Muscle of back (tissue), 3 donors: ENCODE measurements at regions not wholly inside any gene's neighbourhood (a gene's known extent, or its start where the extent isn't known, plus 50 kb on each side); places are given as distances from the start of the nearest gene placed in this dataset.
A peak's percentile ranks its signal among the peaks of the same experiment; 100 is the strongest.

ENCODE experiments used
- DNase-seq, 3 donors: peaks; one replicate each; pipeline versions ENCODE4 v3.0.0 to v3.0.0-alpha.2; 2013

DNA sequence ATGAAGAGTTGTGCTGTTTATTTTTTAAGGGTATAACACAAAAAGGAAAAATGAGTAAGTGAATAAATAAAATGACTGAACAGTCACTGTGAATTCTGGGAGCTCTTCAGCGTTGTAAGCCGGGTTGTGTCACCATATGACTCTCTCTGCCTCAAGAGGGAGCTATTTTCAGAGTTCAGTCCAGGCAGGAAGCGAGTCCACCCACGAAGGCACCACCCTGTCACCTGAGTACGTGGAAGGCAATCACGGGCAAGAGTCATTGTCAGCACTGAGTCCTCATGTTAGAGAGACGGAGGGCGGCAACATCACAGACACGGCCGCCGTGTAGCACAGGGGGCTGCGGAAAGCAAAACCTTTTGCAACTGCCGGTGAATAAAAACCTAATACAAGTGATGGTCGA lies 227.6 kb downstream of the UTP18 start:
- DNase-seq = no peak

DNA sequence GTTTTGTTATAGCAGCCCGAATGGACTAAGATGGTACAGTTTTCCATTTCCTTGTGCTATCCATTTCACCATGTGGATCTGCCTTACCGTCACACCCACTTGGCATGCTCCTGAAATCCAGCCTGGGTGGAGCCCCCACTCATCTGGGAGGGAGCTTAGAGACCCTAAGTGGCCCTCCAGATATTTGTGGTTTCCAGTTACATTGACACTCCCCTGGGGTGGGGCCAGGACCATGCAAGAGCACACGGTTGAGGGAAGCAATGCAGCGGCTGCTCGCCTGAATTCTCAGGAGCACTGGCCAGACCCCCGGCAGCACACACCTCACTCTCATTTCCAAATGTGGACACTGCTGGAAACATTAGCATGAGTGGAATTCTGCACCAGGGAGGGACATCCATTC lies 231.1 kb downstream of the UTP18 start:
- DNase-seq = no peak

DNA sequence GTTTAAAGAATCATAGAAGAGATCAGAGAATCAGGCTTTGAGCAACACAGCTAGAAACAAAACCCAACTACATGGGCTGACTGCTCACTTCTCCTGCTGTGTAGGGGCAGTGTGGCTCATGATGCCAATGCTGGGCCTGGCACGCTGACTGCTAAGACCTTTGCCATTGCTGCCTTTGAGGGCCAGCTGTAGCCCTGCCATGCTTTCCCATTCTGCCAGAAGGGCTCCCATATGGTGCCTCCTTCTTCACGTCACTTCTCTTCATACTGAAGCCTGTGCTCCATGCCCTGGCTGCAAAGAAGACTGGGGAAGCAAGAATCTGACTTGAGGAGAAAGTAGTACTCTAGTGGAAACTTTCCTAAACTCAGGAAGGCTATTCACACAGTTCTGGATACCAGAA lies 232.9 kb downstream of the UTP18 start:
- DNase-seq = no peak

DNA sequence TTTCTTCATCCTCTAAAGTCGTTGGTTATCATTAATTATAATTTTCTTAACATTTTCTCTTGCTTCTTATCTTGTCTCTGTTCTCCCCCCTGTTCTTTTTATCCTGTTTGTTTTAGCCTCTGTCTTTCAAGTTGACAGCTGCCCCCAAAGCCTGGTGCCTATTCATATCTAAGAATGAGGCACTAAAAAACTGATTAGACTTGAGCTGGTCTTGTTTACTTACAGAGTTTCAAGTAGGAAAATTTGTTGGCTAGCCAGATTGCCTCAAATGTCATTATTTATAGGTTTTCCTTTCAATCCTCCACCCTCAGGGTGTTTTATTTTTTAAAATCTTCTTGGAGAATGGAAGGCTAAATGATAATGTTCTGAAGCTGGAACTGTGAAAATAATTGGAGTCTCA lies 236.0 kb downstream of the UTP18 start:
- DNase-seq = no peak

DNA sequence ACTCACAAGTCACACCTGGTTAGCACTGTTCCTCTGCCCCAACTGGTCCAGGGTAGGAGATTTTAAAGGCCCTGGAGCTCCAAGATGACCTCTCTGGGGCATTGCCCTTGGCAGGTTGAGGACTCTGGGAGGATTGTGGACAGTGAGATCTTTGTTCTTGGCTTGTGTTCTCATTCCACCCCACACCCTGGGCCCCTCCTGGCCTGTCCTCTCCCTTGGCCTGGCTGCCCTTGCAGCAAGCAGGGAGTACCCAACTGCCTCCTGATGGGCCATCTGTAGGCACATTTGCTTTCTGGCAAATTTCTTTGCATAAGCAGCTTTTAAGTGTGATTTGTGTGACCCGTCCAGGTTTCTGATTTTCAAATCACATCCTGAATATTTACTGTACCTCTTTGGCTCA lies 239.6 kb downstream of the UTP18 start:
- peak in 1 of 3 donors; percentile 28 for DNase-seq

DNA sequence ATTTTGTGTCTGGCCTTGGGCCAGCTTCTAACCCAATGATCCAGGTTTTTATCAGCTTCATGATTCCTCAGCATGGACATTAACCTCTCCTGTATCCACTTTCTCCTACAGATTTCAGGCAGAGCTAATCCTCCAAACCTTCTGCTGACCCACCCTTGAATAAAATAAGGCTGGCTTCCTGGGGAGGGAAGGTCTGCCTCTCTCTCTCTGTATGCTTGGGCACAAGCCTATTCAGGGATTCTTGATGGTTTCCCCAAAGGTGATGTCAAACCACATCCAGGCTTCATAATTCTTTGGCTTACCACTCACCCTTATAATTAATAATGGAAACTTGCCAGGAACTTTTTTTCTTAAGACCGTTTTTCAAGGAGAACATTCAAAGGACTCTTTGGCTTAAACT lies 240.1 kb downstream of the UTP18 start:
- peak in 1 of 3 donors; percentile 26 for DNase-seq

DNA sequence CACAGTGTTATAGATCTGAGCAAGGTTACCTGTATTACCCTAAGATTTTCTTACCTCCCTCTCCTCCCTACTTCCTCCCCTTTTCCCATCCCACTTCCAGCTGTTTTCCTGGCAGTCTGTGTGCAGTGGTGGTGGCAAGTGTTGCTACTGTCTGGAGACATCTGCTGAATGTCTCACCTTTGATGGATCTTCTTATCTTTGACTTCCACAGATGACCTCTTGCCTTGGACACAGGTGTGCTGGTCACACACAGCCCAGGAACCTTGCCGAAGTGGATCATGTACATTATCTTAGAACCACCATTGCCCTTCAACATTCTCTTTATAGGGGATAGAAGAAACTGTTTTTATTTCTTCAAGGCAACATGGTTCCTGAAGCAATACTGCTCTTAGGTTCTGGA lies 245.1 kb downstream of the UTP18 start:
- DNase-seq = no peak

DNA sequence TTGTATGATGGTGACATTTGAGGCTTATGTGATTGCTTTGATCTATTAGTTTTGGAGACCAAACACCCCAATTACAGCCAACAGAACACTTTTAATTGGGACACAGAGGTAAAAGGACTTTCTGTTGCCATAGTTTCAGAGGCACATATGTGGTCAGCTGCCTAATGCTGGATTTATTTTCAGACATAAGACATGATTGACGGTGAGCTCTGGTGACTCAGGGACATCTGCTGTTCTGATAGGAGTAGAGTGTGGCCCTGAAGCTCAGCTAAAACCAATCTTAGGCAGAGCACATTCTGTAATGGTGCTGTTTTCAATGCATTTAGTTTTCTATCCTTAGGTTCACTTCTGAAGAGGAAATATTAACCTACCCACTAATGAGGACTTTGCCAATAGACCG lies 247.1 kb downstream of the UTP18 start:
- peak in 1 of 3 donors; percentile 25 for DNase-seq

DNA sequence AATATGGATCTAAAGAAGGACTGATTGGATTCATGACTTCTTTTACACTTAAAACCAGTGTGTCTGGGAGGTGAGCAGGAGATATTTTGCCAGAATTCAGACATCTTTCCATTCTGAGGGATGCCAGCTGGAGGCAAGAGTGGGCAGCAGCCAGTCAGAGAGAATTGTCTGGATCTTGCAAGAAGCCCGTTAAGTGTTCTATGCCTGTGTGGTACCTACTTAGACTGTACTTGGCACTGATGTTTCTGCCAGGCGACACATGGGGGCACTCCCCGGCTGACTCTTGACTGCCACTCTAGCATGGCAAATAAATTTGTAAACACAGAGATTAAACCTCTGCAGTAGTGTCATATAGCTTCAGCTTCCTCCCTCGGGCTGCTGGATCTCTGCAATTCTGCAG lies 247.7 kb downstream of the UTP18 start:
- peak in 1 of 3 donors; percentile 10 for DNase-seq

DNA sequence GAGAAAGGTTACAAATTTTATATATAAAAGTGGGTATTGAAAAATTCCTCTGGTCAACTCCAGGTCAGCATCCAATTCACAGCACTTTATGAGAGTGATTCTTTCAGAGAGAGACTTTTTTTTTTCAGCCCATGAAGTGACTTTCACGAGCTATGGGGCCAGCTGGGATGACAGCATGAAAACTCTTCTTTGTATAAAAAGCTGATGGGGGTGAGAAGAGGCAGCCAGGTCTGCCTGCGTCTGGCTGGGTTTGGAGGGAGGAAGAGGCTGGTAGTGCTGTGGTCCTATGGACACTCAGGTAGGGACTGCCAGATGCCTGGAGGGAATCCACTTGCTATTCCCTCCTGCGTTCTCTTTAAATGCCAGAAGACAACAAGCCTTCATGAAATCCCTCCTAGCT lies 250.6 kb downstream of the UTP18 start:
- DNase-seq = no peak

DNA sequence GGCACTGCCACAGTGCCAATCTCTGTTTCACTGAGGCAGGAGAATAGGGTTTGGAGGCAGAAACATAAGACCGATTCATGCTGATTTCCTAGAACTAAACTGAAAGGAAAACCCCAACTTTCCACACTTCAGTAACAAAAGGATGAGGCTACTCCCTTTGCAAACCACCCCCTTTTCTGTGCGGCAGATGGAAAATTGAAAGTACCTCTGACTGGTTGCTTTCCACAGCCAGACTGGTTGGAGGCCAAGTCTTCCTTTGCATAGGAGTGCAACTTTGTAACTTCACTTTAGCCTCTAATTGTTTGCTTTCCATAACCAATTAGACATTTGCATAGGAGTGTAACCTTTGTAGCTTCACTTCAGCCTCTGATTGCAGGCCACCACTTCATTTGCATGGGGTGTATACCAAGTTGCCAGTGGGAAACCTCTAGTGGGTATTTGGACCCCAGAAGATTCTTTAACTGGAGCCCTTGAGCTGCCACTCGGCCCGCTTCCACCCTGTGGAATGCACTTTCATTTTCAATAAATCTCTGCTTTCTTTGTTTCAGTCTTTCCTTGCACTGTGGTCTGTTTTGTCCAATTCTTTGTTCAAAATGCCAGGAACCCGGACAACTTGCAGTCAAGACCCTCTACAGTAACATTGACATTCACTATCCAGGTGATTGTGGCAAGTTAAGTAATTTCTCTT lies 252.0 kb downstream of the UTP18 start:
- DNase-seq = no peak

DNA sequence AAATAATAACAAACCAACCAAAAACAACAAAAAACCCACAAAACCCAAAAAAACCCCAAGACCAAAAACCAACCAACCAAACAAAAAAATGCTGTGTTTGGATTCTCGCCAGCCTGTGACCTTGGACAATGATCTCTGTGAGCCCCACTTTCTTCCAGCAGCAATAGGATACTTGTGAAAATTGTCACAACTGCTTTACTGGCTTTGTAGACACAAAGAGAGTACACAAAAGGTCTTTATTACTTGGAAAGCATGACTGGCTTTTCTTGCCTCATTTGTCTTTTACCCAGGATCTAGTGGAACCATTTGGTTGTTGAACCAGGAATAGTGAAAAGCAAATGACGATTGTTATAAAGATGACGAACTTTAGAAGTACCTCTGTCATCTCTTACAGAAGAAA lies 256.6 kb downstream of the UTP18 start:
- no peak for DNase-seq

DNA sequence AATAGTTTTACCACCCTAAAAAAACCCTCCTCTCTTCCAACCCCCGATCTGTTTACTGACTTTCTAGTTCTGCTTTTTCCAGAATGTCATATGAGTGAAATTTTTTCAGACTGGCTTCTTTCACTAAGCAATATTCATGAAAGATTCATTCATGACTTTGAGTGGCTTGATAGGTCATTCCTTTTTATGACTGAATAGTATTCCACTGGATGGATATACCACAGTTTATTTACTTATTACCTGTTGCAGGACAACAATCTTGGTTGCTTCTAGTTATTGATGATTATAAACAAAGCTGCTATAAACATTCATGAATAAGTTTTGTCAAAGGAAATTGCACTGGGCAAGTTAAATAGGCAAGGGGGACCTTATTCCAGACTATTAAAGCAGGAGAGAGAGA lies 264.2 kb downstream of the UTP18 start:
- no peak for DNase-seq

DNA sequence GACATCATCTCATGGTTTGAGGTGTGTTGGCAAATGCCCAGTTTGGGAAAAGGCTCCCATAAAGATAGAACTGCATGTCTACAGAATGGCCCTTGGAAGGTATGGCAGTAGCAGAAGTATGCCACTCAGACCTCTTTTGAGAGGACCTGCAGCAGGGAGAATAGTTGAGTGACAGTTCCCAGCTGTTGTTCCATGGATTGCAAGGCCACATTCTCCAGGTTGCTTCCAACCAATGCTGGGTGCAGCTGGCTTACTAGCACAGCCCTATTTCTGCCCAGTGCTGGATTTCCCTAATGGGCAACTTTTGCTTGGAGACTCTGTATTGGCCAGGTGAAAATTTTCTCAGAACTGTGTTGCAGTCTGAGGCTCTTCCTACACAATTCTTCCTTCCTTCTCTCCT lies 266.2 kb downstream of the UTP18 start:
- peak in 1 of 3 donors; percentile 22 for DNase-seq

DNA sequence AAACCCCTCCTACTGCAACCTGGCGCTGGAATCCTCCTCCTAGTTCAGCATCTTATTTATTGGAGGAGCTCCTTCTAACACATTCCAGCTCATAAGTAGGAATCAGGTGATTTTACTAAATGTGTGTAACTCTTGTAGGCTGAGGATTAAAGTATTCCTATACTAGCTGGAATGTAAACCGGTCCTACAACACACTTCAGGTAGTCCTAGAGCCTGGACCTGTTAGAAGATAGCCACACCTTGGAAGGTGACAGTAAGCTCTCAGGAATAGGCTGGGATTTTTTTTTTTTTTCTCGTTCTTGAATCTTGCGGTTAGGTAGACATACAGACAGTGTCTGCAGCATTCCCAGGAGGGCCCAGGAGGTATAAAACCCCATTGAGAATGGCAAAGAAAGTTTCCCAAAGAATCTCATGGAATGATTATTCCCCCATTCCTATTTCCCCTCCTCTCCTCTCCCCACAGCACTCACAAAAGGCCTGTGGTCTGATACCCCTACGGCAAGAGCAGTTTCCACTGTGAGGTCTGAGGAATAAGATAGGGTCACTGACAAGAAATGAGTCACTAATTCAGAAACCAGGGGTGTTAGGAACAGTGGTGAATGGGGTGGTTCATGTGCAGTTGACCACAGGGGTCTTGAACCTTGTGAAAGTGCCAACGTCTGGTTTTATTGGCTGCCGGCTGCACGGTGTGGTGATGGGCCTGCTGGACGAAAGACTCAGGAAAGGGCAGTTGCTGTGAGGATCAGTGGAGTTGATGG lies 267.1 kb downstream of the UTP18 start:
- DNase-seq = no peak

DNA sequence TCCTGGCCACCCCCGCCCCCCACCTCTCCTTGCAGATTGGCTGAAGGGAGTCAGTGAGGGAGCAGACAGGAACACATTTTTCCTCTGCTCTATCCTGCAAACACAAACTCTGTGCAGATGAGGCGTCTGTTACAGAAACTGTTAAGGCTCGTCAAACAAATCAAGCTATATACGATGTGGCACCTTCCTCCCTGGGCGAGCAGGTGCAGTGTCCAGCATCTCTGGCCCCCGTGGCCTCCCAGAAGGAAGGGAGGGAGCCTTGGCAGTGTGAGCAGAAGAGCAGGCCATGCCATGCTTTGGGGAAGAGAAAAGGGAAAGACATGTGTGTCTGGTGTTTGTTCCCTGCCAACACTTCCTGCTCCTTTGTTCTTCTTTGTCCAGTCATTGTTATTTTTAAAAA lies 267.8 kb downstream of the UTP18 start:
- no peak for DNase-seq

DNA sequence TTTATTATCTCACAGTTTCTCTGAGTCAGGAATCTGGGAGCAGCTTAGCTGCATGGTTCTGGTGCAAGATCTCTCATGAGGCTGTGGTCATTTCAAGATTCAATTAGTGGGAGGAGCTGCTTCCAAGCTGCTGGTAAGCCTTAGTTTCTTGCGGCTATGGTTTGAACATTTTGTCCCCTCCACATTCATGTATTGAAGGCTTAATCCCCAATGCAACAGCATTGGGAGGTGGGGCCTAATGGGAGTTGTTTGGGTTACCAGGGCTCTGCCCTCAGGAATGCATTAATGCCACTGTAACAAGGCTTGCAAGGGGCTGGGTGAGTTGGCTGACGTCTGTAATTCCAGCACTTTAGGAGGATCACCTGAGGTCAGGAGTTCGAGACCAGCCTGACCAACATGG lies 272.9 kb downstream of the UTP18 start:
- no peak for DNase-seq

DNA sequence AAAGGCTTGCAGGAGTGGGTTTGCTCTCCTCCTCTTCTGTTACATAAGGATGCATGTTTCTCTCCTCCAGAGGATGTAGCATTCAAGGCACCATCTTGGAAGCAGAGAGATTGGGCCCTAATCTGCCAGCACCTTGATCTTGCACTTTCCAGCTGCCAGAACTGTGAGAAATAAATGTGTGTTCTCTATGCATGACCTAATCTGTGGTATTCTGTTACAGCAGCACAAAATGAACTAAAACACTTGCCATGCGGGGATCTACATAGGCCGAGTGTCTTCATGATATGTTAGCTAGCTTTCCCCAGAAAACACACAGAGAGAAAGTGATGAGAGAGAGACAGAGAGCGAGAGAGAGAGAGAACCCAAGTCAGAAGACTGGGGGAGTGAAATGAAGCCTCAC lies 273.5 kb downstream of the UTP18 start:
- no peak for DNase-seq

DNA sequence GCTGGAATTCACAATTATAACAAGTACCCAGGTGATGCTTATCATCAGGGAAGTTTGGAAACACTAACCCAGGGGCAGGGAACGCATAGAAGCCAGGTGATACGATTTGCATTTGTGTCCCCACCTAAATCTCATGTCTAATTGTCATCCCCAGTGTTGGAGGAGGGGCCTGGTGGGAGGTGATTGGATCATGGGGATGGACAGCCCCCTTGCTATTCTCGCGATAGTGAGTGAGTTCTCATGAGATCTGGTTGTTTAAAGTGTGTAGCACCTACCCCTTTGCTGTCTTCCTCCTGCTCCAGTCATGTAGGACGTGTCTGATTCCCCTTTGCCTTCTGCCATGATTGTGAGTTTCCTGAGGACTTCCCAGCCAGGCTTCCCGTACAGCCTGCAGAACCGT lies 276.3 kb downstream of the UTP18 start:
- DNase-seq = no peak

DNA sequence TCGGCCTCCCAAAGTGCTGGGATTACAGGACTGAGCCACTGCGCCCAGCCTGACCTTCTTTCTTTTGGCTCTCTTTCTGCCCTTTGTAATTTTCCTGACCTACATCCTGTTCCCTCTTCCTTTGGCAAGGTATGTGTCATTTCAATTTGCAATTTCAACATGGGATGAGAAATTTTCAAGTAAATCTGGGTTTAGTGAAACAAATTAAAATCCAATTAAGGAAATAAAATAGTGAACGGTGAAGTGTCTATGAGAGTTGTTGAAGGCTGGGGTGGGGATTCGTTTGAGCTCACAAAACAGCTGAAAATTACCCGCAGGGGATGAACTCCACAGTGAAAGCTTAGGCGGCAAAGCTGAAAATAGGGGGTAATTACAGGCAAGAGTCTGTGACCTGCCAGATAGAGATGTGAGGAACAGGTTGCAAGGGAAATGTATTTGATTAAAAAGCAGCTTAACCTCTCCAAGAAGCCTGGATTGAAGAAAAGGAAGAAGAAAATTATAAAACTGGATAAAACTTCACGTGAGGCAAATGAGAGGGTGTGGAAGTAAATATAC lies 277.7 kb downstream of the UTP18 start:
- DNase-seq = no peak

DNA sequence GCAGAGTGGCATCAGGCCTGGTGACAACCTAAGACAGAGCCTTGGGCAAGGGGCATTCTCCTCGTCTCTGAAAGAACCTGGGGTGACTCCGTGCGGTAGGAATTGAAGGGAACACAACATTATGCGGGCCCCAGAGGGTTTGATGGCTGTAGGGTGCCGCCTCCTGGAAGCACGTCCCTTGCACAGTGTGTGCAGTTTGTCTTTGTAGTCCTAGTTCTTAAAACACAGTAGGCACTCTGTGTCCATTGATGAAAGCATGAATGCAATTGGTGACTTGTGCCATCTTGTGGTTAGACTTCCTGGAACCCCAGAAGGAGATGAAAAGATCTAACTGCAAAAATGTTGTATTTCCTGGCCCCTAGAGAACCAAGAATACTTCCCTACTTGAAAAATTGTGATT lies 279.8 kb downstream of the UTP18 start:
- no peak for DNase-seq

DNA sequence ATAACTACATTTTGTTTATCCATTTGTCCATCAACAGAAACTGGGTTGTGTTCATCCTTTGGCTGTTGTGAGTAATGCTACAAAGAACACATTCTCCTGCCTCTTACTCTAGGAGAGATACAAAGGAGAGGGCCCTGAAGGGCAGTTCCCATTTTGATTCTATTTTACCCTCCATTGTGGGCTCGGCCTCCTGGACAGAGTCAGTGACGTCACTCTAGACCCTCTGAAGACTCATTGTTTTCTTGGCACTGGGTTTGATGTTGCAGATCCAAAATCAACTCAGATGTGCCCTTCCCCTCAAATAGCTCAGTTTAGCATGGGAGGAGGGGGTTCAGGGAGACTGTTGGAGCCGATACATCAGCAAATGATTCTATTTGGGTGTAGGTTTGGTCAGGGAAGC lies 280.9 kb downstream of the UTP18 start:
- DNase-seq = no peak

DNA sequence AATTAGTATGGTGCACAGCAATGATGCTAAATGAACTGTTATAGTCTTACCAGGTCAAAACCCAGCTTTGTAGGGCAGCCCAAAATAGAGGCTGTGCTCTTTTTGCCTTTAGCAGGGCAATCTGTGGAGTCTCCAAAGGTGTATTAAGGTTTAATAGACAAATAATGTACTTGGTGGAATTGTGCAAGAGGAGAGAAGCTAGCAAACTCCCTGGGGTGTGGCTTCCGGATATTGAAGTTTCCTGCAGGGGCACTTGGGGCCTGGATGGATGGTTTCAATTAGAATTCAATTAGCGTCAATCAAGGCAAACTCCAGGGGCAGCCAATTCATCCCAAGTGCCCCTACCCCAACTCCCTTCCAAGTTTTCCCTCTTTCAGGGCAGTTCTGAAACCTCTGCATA lies 285.8 kb downstream of the UTP18 start:
- DNase-seq = no peak

DNA sequence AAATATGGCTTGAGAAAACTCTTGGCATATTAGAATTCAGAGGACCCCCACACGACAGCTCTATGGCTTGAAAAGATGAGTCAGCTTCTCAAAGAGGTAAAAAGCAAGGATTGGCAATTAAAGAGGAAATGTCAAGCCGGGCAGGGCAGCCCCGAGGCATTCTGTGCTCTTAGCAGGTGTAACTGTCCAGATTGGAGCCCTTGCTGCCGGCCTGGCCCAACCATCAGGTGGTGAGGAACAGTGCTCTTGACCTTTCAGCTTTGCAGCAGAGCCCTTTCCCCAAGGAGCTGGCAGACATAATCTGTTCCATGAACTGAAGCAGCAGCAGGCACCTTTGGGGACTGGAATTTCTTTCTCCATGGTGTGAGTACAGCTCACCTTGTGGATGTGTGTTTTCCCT lies 287.8 kb downstream of the UTP18 start:
- DNase-seq = no peak
